ENCODE measurements at regions not wholly inside any gene's neighbourhood (a gene's known extent, or its start where the extent isn't known, plus 50 kb on each side); places are given as distances from the start of the nearest gene placed in this dataset.

GRCh38 chr6:163942790-163943189, 528.3 kb downstream of the QKI start:
- Histone ChIP-seq H3K4me3 (ENCODE audit: insufficient read depth, low read depth, low read length) (no peak overlapping the region), H3K27me3 (ENCODE audit: control insufficient read depth, insufficient read depth, low read length) (no peaks in the 10 kb centered on the region), H3K36me3 (replicated peaks; ENCODE audit: control insufficient read depth, insufficient read depth, low read length) (no peaks in the 10 kb centered on the region)
- DNase-seq, result no peak

- H3K27me3 ChIP-seq (ENCODE audit: control insufficient read depth, insufficient read depth, low read length), result no peaks in the 10 kb centered on the region
- no peak for DNase-seq
- no peak overlapping the region for H3K4me3 ChIP-seq (ENCODE audit: insufficient read depth, low read depth, low read length)
- H3K36me3 ChIP-seq (replicated peaks; ENCODE audit: control insufficient read depth, insufficient read depth, low read length), result no peaks in the 10 kb centered on the region
These were observed 527.1 kb downstream of the QKI start for GRCh38 chr6:163941624-163941976.

GRCh38 chr6:163940705-163941623, 526.4 kb downstream of the QKI start:
- no peak for DNase-seq
- Histone ChIP-seq H3K4me3 (ENCODE audit: insufficient read depth, low read depth, low read length) (no peak overlapping the region), H3K36me3 (replicated peaks; ENCODE audit: control insufficient read depth, insufficient read depth, low read length) (no peaks in the 10 kb centered on the region), H3K27me3 (ENCODE audit: control insufficient read depth, insufficient read depth, low read length) (no peaks in the 10 kb centered on the region)

GRCh38 chr6:163937071-163937470, 522.6 kb downstream of the QKI start:
- no peaks in the 10 kb centered on the region for H3K36me3 ChIP-seq (replicated peaks; ENCODE audit: control insufficient read depth, insufficient read depth, low read length)
- no peaks in the 10 kb centered on the region for H3K27me3 ChIP-seq (ENCODE audit: control insufficient read depth, insufficient read depth, low read length)
- no peak for DNase-seq
- H3K4me3 ChIP-seq (ENCODE audit: insufficient read depth, low read depth, low read length), result no peak overlapping the region

- Histone ChIP-seq H3K4me3 (ENCODE audit: insufficient read depth, low read depth, low read length) (no peak overlapping the region), H3K27me3 (ENCODE audit: control insufficient read depth, insufficient read depth, low read length) (no peaks in the 10 kb centered on the region), H3K36me3 (replicated peaks; ENCODE audit: control insufficient read depth, insufficient read depth, low read length) (no peaks in the 10 kb centered on the region)
- no peak for DNase-seq
These were observed 520.7 kb downstream of the QKI start for GRCh38 chr6:163935158-163935762.

GRCh38 chr6:163930012-163930411, 515.5 kb downstream of the QKI start:
- H3K36me3 ChIP-seq (replicated peaks; ENCODE audit: control insufficient read depth, insufficient read depth, low read length), result no peaks in the 10 kb centered on the region
- H3K4me3 ChIP-seq (ENCODE audit: insufficient read depth, low read depth, low read length), result no peak overlapping the region
- no peaks in the 10 kb centered on the region for H3K27me3 ChIP-seq (ENCODE audit: control insufficient read depth, insufficient read depth, low read length)
- DNase-seq, result no peak

- H3K36me3 ChIP-seq (replicated peaks; ENCODE audit: control insufficient read depth, insufficient read depth, low read length), result no peaks in the 10 kb centered on the region
- no peaks in the 10 kb centered on the region for H3K27me3 ChIP-seq (ENCODE audit: control insufficient read depth, insufficient read depth, low read length)
- no peak overlapping the region for H3K4me3 ChIP-seq (ENCODE audit: insufficient read depth, low read depth, low read length)
- no peak for DNase-seq
These were observed 515.0 kb downstream of the QKI start for GRCh38 chr6:163929538-163929937.

GRCh38 chr6:163926642-163927041, 512.1 kb downstream of the QKI start:
- H3K27me3 ChIP-seq (ENCODE audit: control insufficient read depth, insufficient read depth, low read length), result no peaks in the 10 kb centered on the region
- H3K36me3 ChIP-seq (replicated peaks; ENCODE audit: control insufficient read depth, insufficient read depth, low read length), result no peaks in the 10 kb centered on the region
- no peak overlapping the region for H3K4me3 ChIP-seq (ENCODE audit: insufficient read depth, low read depth, low read length)
- DNase-seq, result no peak

GRCh38 chr6:163925839-163926238, 511.3 kb downstream of the QKI start:
- H3K36me3 ChIP-seq (replicated peaks; ENCODE audit: control insufficient read depth, insufficient read depth, low read length), result no peaks in the 10 kb centered on the region

GRCh38 chr6:163923658-163924411, 509.3 kb downstream of the QKI start:
- Histone ChIP-seq H3K4me3 (ENCODE audit: insufficient read depth, low read depth, low read length) (no peak overlapping the region), H3K36me3 (replicated peaks; ENCODE audit: control insufficient read depth, insufficient read depth, low read length) (no peaks in the 10 kb centered on the region), H3K27me3 (ENCODE audit: control insufficient read depth, insufficient read depth, low read length) (no peaks in the 10 kb centered on the region)
- no peak for DNase-seq

More at GRCh38 chr6:163925839-163926238, 511.3 kb downstream of the QKI start:
- Histone ChIP-seq H3K27me3 (ENCODE audit: control insufficient read depth, insufficient read depth, low read length) (no peaks in the 10 kb centered on the region), H3K4me3 (ENCODE audit: insufficient read depth, low read depth, low read length) (no peak overlapping the region)
- DNase-seq, result no peak

GRCh38 chr6:163922562-163922961, 508.0 kb downstream of the QKI start:
- no peak overlapping the region for H3K4me3 ChIP-seq (ENCODE audit: insufficient read depth, low read depth, low read length)
- H3K36me3 ChIP-seq (replicated peaks; ENCODE audit: control insufficient read depth, insufficient read depth, low read length), result no peaks in the 10 kb centered on the region
- H3K27me3 ChIP-seq (ENCODE audit: control insufficient read depth, insufficient read depth, low read length), result no peaks in the 10 kb centered on the region
- no peak for DNase-seq

GRCh38 chr6:163919652-163920051, 505.1 kb downstream of the QKI start:
- H3K27me3 ChIP-seq (ENCODE audit: control insufficient read depth, insufficient read depth, low read length), result no peaks in the 10 kb centered on the region
- no peak for DNase-seq
- H3K36me3 ChIP-seq (replicated peaks; ENCODE audit: control insufficient read depth, insufficient read depth, low read length), result no peaks in the 10 kb centered on the region
- H3K4me3 ChIP-seq (ENCODE audit: insufficient read depth, low read depth, low read length), result no peak overlapping the region

- no peak overlapping the region for H3K4me3 ChIP-seq (ENCODE audit: insufficient read depth, low read depth, low read length)
- H3K36me3 ChIP-seq (replicated peaks; ENCODE audit: control insufficient read depth, insufficient read depth, low read length), result no peaks in the 10 kb centered on the region
- H3K27me3 ChIP-seq (ENCODE audit: control insufficient read depth, insufficient read depth, low read length), result no peaks in the 10 kb centered on the region
- no peak for DNase-seq
These were observed 502.0 kb downstream of the QKI start for GRCh38 chr6:163916315-163917081.

- H3K27me3 ChIP-seq (ENCODE audit: control insufficient read depth, insufficient read depth, low read length), result no peaks in the 10 kb centered on the region
- no peak for DNase-seq
- no peak overlapping the region for H3K4me3 ChIP-seq (ENCODE audit: insufficient read depth, low read depth, low read length)
- no peaks in the 10 kb centered on the region for H3K36me3 ChIP-seq (replicated peaks; ENCODE audit: control insufficient read depth, insufficient read depth, low read length)
These were observed 500.6 kb downstream of the QKI start for GRCh38 chr6:163915131-163915530.
